OCI-LY1 (cell line): ENCODE measurements at regions not wholly inside any gene's neighbourhood (a gene's known extent, or its start where the extent isn't known, plus 50 kb on each side); places are given as distances from the start of the nearest gene placed in this dataset.

Experiments
- EZH2 ChIP-seq: fragments of 200-600 bp; sonication (generic), shearing (Covaris generic); IDR thresholded peaks from 2 replicates; pipeline ENCODE4 v1.8.0; 2017; ENCODE audit warnings: borderline replicate concordance, mixed run types, mild to moderate bottlenecking, antibody characterized with exemption, low read length, moderate library complexity, mixed read lengths
- TF ChIP-seq, protein P1 (sequence below): fragments of 200-600 bp; sonication (generic), shearing (Covaris generic); IDR thresholded peaks from 2 replicates; pipeline ENCODE4 v1.5.1; 2017; ENCODE audit warnings: mild to moderate bottlenecking, antibody characterized with exemption, low read length, moderate library complexity, mixed read lengths

DNA sequence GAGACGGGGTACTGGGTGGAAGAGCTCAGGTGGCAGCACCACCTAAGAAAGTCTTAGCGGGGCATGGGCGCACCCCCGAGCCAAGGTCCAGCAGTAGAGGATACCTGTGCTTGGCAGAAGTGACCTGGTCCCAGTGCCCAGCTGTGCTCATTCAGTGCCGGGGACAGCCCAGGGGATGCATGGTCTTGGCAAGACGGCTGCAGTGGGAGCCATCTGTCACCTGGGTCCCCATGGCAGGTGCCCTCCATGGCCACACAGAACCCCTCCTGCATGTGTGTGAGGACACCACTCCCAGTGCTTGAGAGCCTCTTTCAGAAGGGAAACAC lies 664.7 kb downstream of the QKI start:
- TF ChIP-seq, protein P1, sequence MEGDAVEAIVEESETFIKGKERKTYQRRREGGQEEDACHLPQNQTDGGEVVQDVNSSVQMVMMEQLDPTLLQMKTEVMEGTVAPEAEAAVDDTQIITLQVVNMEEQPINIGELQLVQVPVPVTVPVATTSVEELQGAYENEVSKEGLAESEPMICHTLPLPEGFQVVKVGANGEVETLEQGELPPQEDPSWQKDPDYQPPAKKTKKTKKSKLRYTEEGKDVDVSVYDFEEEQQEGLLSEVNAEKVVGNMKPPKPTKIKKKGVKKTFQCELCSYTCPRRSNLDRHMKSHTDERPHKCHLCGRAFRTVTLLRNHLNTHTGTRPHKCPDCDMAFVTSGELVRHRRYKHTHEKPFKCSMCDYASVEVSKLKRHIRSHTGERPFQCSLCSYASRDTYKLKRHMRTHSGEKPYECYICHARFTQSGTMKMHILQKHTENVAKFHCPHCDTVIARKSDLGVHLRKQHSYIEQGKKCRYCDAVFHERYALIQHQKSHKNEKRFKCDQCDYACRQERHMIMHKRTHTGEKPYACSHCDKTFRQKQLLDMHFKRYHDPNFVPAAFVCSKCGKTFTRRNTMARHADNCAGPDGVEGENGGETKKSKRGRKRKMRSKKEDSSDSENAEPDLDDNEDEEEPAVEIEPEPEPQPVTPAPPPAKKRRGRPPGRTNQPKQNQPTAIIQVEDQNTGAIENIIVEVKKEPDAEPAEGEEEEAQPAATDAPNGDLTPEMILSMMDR = no peak
- TF ChIP-seq EZH2 = no peak
